ENCODE measurements at regions not wholly inside any gene's neighbourhood (a gene's known extent, or its start where the extent isn't known, plus 50 kb on each side); places are given as distances from the start of the nearest gene placed in this dataset.

DNA sequence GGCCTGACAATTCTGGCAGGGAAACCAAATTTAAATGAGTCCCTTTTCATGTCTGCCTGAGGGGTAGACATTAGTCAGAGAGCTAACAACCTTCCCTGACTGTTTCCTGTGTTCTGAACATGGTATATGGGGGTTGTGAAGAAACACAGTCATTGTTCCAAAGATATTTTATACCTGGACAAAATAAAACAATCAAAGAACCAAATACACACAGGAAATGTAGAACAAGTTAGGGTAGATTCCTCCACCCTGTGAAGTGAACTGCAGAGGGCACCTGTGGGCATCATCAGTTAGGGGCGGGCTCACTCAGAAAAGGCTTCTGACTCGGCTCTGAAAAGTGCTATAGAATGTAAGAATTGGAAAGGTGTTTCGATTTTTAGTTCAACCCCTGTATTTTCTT is 231.9 kb upstream of the CADM1 start:
- no peaks in the 10 kb centered on the region for H3K4me1 ChIP-seq (ENCODE audit: control insufficient read depth, insufficient read depth, low read length)
- no peak overlapping the region for H3K4me3 ChIP-seq (ENCODE audit: low read length)
- H3K27me3 ChIP-seq (ENCODE audit: control insufficient read depth, insufficient read depth, low read length), result peaks cover 7% of the 10 kb centered on the region
- no peaks in the 10 kb centered on the region for H3K36me3 ChIP-seq (ENCODE audit: control insufficient read depth, insufficient read depth, low read length)
- H3K27ac ChIP-seq (ENCODE audit: low read length), result no peak overlapping the region
- H3K9me3 ChIP-seq (replicated peaks; ENCODE audit: control insufficient read depth, low read depth, low read length), result no peaks in the 10 kb centered on the region
- DNase-seq, result no peak
- 100% methylated on average over 1 of the region's 3 CpGs for WGBS (ENCODE audit: insufficient coverage)

- Histone ChIP-seq H3K9me3 (replicated peaks; ENCODE audit: control insufficient read depth, low read depth, low read length) (no peaks in the 10 kb centered on the region), H3K27me3 (ENCODE audit: control insufficient read depth, insufficient read depth, low read length) (peaks cover 5% of the 10 kb centered on the region), H3K4me1 (ENCODE audit: control insufficient read depth, insufficient read depth, low read length) (peaks cover 10% of the 10 kb centered on the region), H3K36me3 (ENCODE audit: control insufficient read depth, insufficient read depth, low read length) (no peaks in the 10 kb centered on the region), H3K27ac (ENCODE audit: low read length) (no peak overlapping the region), H3K4me3 (ENCODE audit: low read length) (no peak overlapping the region)
- DNase-seq, result no peak
- WGBS (ENCODE audit: insufficient coverage), result 80% methylated on average over 1 of the region's 2 CpGs
These were observed 220.5 kb upstream of the CADM1 start for GRCh38 chr11:115724666-115725065.

- no peak for DNase-seq
- Histone ChIP-seq H3K9me3 (replicated peaks; ENCODE audit: control insufficient read depth, low read depth, low read length) (no peaks in the 10 kb centered on the region), H3K4me1 (ENCODE audit: control insufficient read depth, insufficient read depth, low read length) (peaks cover 14% of the 10 kb centered on the region), H3K27me3 (ENCODE audit: control insufficient read depth, insufficient read depth, low read length) (peaks cover 5% of the 10 kb centered on the region), H3K27ac (ENCODE audit: low read length) (no peak overlapping the region), H3K4me3 (ENCODE audit: low read length) (no peak overlapping the region), H3K36me3 (ENCODE audit: control insufficient read depth, insufficient read depth, low read length) (no peaks in the 10 kb centered on the region)
- 44% methylated on average over 1 of the region's 4 CpGs for WGBS (ENCODE audit: insufficient coverage)
These were observed 218.5 kb upstream of the CADM1 start for GRCh38 chr11:115722711-115723110.

GRCh38 chr11:115721296-115721995 is 217.2 kb upstream of the CADM1 start:
- Histone ChIP-seq H3K27me3 (ENCODE audit: control insufficient read depth, insufficient read depth, low read length) (peaks cover 9% of the 10 kb centered on the region), H3K27ac (ENCODE audit: low read length) (no peak overlapping the region), H3K9me3 (replicated peaks; ENCODE audit: control insufficient read depth, low read depth, low read length) (no peaks in the 10 kb centered on the region), H3K36me3 (ENCODE audit: control insufficient read depth, insufficient read depth, low read length) (no peaks in the 10 kb centered on the region), H3K4me3 (ENCODE audit: low read length) (no peak overlapping the region), H3K4me1 (ENCODE audit: control insufficient read depth, insufficient read depth, low read length) (peaks cover 24% of the 10 kb centered on the region)
- WGBS (ENCODE audit: insufficient coverage), result no CpG with 5 or more reads among the region's 3 CpGs
- no peak for DNase-seq

- DNase-seq, result no peak
- H3K4me3 ChIP-seq (ENCODE audit: low read length), result no peak overlapping the region
- WGBS (ENCODE audit: insufficient coverage), result 48% methylated on average over 3 of the region's 9 CpGs
These were observed 216.5 kb upstream of the CADM1 start for GRCh38 chr11:115720602-115721245.

DNA sequence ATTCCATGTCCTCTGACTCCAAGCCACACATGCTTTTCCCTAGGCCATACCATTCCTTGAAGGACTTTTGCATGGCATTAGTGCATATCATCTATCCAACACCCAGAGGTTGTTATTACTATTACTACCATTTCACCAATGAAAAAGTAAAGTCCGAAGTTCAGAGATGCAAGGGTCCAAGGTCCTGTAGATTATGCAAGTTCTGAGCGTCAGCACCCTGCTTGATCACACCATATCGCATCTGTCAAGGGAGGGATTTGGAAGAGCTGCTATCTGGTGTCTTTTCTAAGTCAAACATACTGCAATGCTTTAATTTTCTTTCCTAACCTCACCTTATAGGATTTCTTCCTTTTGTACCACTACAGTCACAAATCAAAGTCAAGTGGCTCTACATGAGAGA is 214.7 kb upstream of the CADM1 start:
- H3K9me3 ChIP-seq (replicated peaks; ENCODE audit: control insufficient read depth, low read depth, low read length), result no peaks in the 10 kb centered on the region
- H3K27me3 ChIP-seq (ENCODE audit: control insufficient read depth, insufficient read depth, low read length), result peaks cover 14% of the 10 kb centered on the region
- peaks cover 29% of the 10 kb centered on the region for H3K4me1 ChIP-seq (ENCODE audit: control insufficient read depth, insufficient read depth, low read length)
- no peaks in the 10 kb centered on the region for H3K36me3 ChIP-seq (ENCODE audit: control insufficient read depth, insufficient read depth, low read length)
- no CpG with 5 or more reads among the region's 3 CpGs for WGBS (ENCODE audit: insufficient coverage)
- H3K4me3 ChIP-seq (ENCODE audit: low read length), result no peak overlapping the region
- no peak overlapping the region for H3K27ac ChIP-seq (ENCODE audit: low read length)
- DNase-seq, result no peak

More at GRCh38 chr11:115720602-115721245, 216.5 kb upstream of the CADM1 start:
- no peak overlapping the region for H3K27ac ChIP-seq (ENCODE audit: low read length)
- H3K36me3 ChIP-seq (ENCODE audit: control insufficient read depth, insufficient read depth, low read length), result no peaks in the 10 kb centered on the region
- no peaks in the 10 kb centered on the region for H3K9me3 ChIP-seq (replicated peaks; ENCODE audit: control insufficient read depth, low read depth, low read length)
- peaks cover 12% of the 10 kb centered on the region for H3K27me3 ChIP-seq (ENCODE audit: control insufficient read depth, insufficient read depth, low read length)
- H3K4me1 ChIP-seq (ENCODE audit: control insufficient read depth, insufficient read depth, low read length), result peaks cover 29% of the 10 kb centered on the region

DNA sequence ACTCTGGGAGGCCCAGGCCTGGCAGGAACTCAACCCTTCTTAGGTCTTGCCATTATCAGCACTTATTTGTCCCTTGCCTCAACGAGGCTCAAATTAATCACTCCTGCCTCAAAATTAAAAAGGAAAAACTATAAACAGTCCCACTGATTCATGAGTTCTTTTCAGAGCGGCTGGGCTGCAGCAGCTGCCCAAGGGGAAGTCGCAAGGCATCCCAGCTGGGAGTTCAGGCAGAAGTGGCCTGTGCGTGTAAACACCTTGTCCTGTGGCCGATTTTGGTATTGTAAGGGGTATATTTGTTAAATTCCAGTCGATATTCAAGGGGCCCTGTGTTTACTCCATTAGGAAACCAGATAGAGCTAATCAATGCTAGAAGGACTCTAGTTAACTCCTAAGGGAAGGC is 213.9 kb upstream of the CADM1 start:
- DNase-seq, result no peak
- no peaks in the 10 kb centered on the region for H3K36me3 ChIP-seq (ENCODE audit: control insufficient read depth, insufficient read depth, low read length)
- H3K27me3 ChIP-seq (ENCODE audit: control insufficient read depth, insufficient read depth, low read length), result peaks cover 14% of the 10 kb centered on the region
- no peaks in the 10 kb centered on the region for H3K9me3 ChIP-seq (replicated peaks; ENCODE audit: control insufficient read depth, low read depth, low read length)
- H3K4me3 ChIP-seq (ENCODE audit: low read length), result no peak overlapping the region
- peaks cover 29% of the 10 kb centered on the region for H3K4me1 ChIP-seq (ENCODE audit: control insufficient read depth, insufficient read depth, low read length)
- H3K27ac ChIP-seq (ENCODE audit: low read length), result no peak overlapping the region
- 62% methylated on average over 5 of the region's 6 CpGs for WGBS (ENCODE audit: insufficient coverage)

GRCh38 chr11:115716601-115717529 is 212.7 kb upstream of the CADM1 start:
- peak overlapping the region; percentile 60 for H3K27ac ChIP-seq (ENCODE audit: low read length)

DNA sequence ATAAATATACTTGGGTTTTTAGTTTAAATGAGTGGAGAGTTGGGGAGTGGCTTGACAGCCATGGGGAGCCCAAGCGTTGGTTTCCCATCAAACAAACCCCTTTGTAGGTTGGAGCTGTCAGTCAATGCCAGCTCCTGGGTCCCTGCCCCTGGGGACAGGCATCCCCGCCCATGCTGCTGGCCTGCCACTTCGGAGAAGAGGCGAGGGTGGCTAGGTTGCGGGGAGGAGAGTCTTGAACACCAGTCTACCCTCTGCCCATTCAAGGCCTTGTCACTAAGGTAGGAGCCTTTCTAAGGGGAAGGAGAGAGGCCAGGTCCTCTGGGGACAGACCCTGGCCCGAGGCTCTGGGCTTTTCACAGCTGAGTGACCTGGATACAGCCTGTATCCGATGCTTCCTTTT is 211.9 kb upstream of the CADM1 start:
- H3K36me3 ChIP-seq (ENCODE audit: control insufficient read depth, insufficient read depth, low read length), result no peaks in the 10 kb centered on the region
- 57% methylated on average over 1 of the region's 7 CpGs for WGBS (ENCODE audit: insufficient coverage)

More at GRCh38 chr11:115716601-115717529, 212.7 kb upstream of the CADM1 start:
- DNase-seq, result peak; percentile 91
- Histone ChIP-seq H3K4me3 (ENCODE audit: low read length) (peak overlapping the region; percentile 18), H3K27me3 (ENCODE audit: control insufficient read depth, insufficient read depth, low read length) (peaks cover 14% of the 10 kb centered on the region), H3K9me3 (replicated peaks; ENCODE audit: control insufficient read depth, low read depth, low read length) (no peaks in the 10 kb centered on the region), H3K36me3 (ENCODE audit: control insufficient read depth, insufficient read depth, low read length) (no peaks in the 10 kb centered on the region), H3K4me1 (ENCODE audit: control insufficient read depth, insufficient read depth, low read length) (peaks cover 26% of the 10 kb centered on the region)
- 22% methylated on average over 12 of the region's 29 CpGs for WGBS (ENCODE audit: insufficient coverage)

GRCh38 chr11:115715251-115715770 is 211.1 kb upstream of the CADM1 start:
- Histone ChIP-seq H3K9me3 (replicated peaks; ENCODE audit: control insufficient read depth, low read depth, low read length) (no peaks in the 10 kb centered on the region), H3K4me3 (ENCODE audit: low read length) (no peak overlapping the region), H3K27ac (ENCODE audit: low read length) (no peak overlapping the region), H3K27me3 (ENCODE audit: control insufficient read depth, insufficient read depth, low read length) (peaks cover 14% of the 10 kb centered on the region), H3K36me3 (ENCODE audit: control insufficient read depth, insufficient read depth, low read length) (no peaks in the 10 kb centered on the region), H3K4me1 (ENCODE audit: control insufficient read depth, insufficient read depth, low read length) (peaks cover 30% of the 10 kb centered on the region)
- no peak for DNase-seq
- 93% methylated on average over 3 of the region's 3 CpGs for WGBS (ENCODE audit: insufficient coverage)

More for the DNA sequence above, 211.9 kb upstream of the CADM1 start:
- peaks cover 14% of the 10 kb centered on the region for H3K27me3 ChIP-seq (ENCODE audit: control insufficient read depth, insufficient read depth, low read length)
- no peak for DNase-seq
- no peaks in the 10 kb centered on the region for H3K9me3 ChIP-seq (replicated peaks; ENCODE audit: control insufficient read depth, low read depth, low read length)
- H3K27ac ChIP-seq (ENCODE audit: low read length), result no peak overlapping the region
- H3K4me3 ChIP-seq (ENCODE audit: low read length), result no peak overlapping the region
- H3K4me1 ChIP-seq (ENCODE audit: control insufficient read depth, insufficient read depth, low read length), result peaks cover 25% of the 10 kb centered on the region

All from muscle of leg (tissue), 3 donors.